GM23248 (cell line): ENCODE measurements at regions not wholly inside any gene's neighbourhood (a gene's known extent, or its start where the extent isn't known, plus 50 kb on each side); places are given as distances from the start of the nearest gene placed in this dataset.
A peak's percentile ranks its signal among the peaks of the same experiment; 100 is the strongest.
"Not testable (repeated sequence)": the region's sequence is repeated elsewhere in the genome, so short reads cannot be mapped to it uniquely, and the experiment has no call there.

Experiments
- DNase-seq: peaks from one replicate; pipeline ENCODE4 v3.0.0-alpha.2; 2015
- H2AFZ ChIP-seq: fragments of 200-600 bp; sonication (generic); 2 replicates; pipeline ENCODE4 v1.6.1; 2016; ENCODE audit warnings: antibody characterized with exemption
- H3F3A ChIP-seq: fragments of 200-600 bp; sonication (generic); 2 replicates; pipeline ENCODE4 v1.6.1; 2016; ENCODE audit warnings: mild to moderate bottlenecking, antibody characterized with exemption, mixed run types; ENCODE audit not compliant: insufficient read depth
- H3K27ac ChIP-seq: fragments of 200-600 bp; sonication (generic); 2 replicates; pipeline ENCODE4 v1.5.1; 2016; ENCODE audit warnings: mild to moderate bottlenecking
- H3K27me3 ChIP-seq: fragments of 200-600 bp; sonication (generic); replicated peaks from 2 replicates; pipeline ENCODE4 v1.6.1; 2016; ENCODE audit warnings: mild to moderate bottlenecking; ENCODE audit not compliant: insufficient read depth
- H3K36me3 ChIP-seq: fragments of 200-600 bp; sonication (generic); 2 replicates; pipeline ENCODE4 v1.6.1; 2016; ENCODE audit warnings: low read depth, mild to moderate bottlenecking
- H3K4me1 ChIP-seq: fragments of 200-600 bp; sonication (generic); 2 replicates; pipeline ENCODE4 v1.6.1; 2016; ENCODE audit warnings: mild to moderate bottlenecking; ENCODE audit not compliant: insufficient read depth
- H3K4me2 ChIP-seq: fragments of 200-600 bp; sonication (generic); one replicate; pipeline ENCODE4 v1.6.1; 2016; ENCODE audit warnings: mild to moderate bottlenecking; ENCODE audit not compliant: unreplicated experiment
- H3K4me3 ChIP-seq: fragments of 200-600 bp; sonication (generic); 2 replicates; pipeline ENCODE4 v1.5.1; 2016; ENCODE audit warnings: mild to moderate bottlenecking
- H3K79me2 ChIP-seq: fragments of 200-600 bp; sonication (generic); 2 replicates; pipeline ENCODE4 v1.6.1; 2016; ENCODE audit warnings: mild to moderate bottlenecking; ENCODE audit not compliant: insufficient read depth
- H3K9ac ChIP-seq: fragments of 200-600 bp; sonication (generic); 2 replicates; pipeline ENCODE4 v1.6.1; 2016; ENCODE audit warnings: mild to moderate bottlenecking
- H3K9me2 ChIP-seq: fragments of 200-600 bp; sonication (generic); 2 replicates; pipeline ENCODE4 v1.6.1; 2016; ENCODE audit warnings: mixed run types, mild to moderate bottlenecking, moderate library complexity; ENCODE audit not compliant: insufficient read depth
- H3K9me3 ChIP-seq: fragments of 200-600 bp; sonication (generic); one replicate; pipeline ENCODE4 v1.6.1; 2017; ENCODE audit warnings: low read depth
- H4K20me1 ChIP-seq: fragments of 200-600 bp; sonication (generic); 2 replicates; pipeline ENCODE4 v1.6.0; 2016; ENCODE audit not compliant: insufficient read depth
- EZH2 ChIP-seq: fragments of 200-600 bp; sonication (generic); IDR thresholded peaks from 2 replicates; pipeline ENCODE4 v1.6.1; 2018; ENCODE audit warnings: antibody characterized with exemption, mild to moderate bottlenecking; ENCODE audit not compliant: insufficient read depth, poor library complexity, severe bottlenecking
- EZH2phosphoT487 ChIP-seq: fragments of 200-600 bp; sonication (generic); IDR thresholded peaks from 2 replicates; pipeline ENCODE4 v1.6.1; 2018; ENCODE audit warnings: antibody characterized with exemption, moderate library complexity, mild to moderate bottlenecking, low read depth; ENCODE audit not compliant: insufficient read depth
- WGBS, 2 experiments: methylation state at CpG; one replicate each; pipeline ENCODE4 v1.1.6; 2015 to 2017; ENCODE audit warnings: low lambda C conversion rate in 2 of 2, low coverage in 1 of 2; ENCODE audit errors: missing lambda C conversion rate in 2 of 2; 5-methylcytosine and 5-hydroxymethylcytosine counted together
- in situ Hi-C: fragments of 300-500 bp; cut with MboI; formaldehyde crosslinking; loops from 2 replicates; pipeline ENCODE4 v1.15.0; 2020

GRCh38 chr12:90801776-90802175 lies 153.2 kb downstream of the CCER1 start:
- no peaks in the 10 kb centered on the region for H3K27me3 ChIP-seq
- no peaks in the 10 kb centered on the region for H4K20me1 ChIP-seq
- peak; percentile 72 for DNase-seq
- no peaks in the 10 kb centered on the region for H3K9me3 ChIP-seq
- no peaks in the 10 kb centered on the region for H3K79me2 ChIP-seq
- in situ Hi-C loops = no loop called here
- TF ChIP-seq EZH2 = no peak
- no peak for TF ChIP-seq EZH2phosphoT487
- no peak overlapping the region for H3K4me3 ChIP-seq
- no peak overlapping the region for H3K27ac ChIP-seq
- H3K9me2 ChIP-seq = no peaks in the 10 kb centered on the region
- 71 to 73% methylated on average over 4 of the region's 4 CpGs for WGBS, 2 experiments
- no peaks in the 10 kb centered on the region for H3F3A ChIP-seq
- H3K9ac ChIP-seq = no peak overlapping the region
- H3K36me3 ChIP-seq = no peaks in the 10 kb centered on the region
- H2AFZ ChIP-seq = no peak overlapping the region
- H3K4me1 ChIP-seq = no peaks in the 10 kb centered on the region
- no peak overlapping the region for H3K4me2 ChIP-seq

GRCh38 chr12:90794212-90794611 lies 160.8 kb downstream of the CCER1 start:
- WGBS, 2 experiments = 24 to 26% methylated on average over 2 of the region's 2 CpGs
- in situ Hi-C loops = no loop called here
- H3K4me3 ChIP-seq = no peak overlapping the region
- no peaks in the 10 kb centered on the region for H3K27me3 ChIP-seq
- no peak overlapping the region for H3K27ac ChIP-seq
- no peaks in the 10 kb centered on the region for H3K4me1 ChIP-seq
- H3K36me3 ChIP-seq = no peaks in the 10 kb centered on the region
- DNase-seq = no peak
- no peaks in the 10 kb centered on the region for H3K9me2 ChIP-seq
- no peaks in the 10 kb centered on the region for H4K20me1 ChIP-seq
- H3K79me2 ChIP-seq = no peaks in the 10 kb centered on the region
- no peak overlapping the region for H3K4me2 ChIP-seq
- no peak overlapping the region for H2AFZ ChIP-seq
- no peaks in the 10 kb centered on the region for H3K9me3 ChIP-seq
- no peak overlapping the region for H3K9ac ChIP-seq
- H3F3A ChIP-seq = no peaks in the 10 kb centered on the region
- TF ChIP-seq EZH2phosphoT487 (no peak), EZH2 (no peak)

DNA sequence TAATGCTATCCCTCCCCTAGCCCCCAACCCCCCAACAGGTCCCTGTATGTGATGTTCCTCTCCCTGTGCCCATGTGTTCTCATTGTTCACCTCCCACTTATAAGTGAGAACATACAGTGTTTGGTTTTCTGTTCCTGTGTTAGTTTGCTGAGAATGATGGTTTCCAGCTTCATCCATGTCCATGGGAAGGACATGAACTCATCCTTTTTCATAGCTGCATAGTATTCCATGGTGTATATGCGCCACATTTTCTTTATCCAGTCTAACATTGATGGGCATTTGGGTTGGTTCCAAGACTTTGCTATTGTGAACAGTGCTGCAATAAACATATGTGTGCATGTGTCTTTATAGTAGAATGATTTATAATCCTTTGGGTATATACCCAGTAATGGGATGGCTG lies 162.3 kb downstream of the CCER1 start:
- H3K4me2 ChIP-seq, H3F3A ChIP-seq, H3K9me2 ChIP-seq, H3K9me3 ChIP-seq, H3K27ac ChIP-seq, H2AFZ ChIP-seq, H3K9ac ChIP-seq, H3K27me3 ChIP-seq, DNase-seq, H3K79me2 ChIP-seq, in situ Hi-C loops, H3K36me3 ChIP-seq, H3K4me3 ChIP-seq, H3K4me1 ChIP-seq, H4K20me1 ChIP-seq: not testable (repeated sequence)
- 71 to 92% methylated on average over 1 of the region's 1 CpG for WGBS, 2 experiments

DNA sequence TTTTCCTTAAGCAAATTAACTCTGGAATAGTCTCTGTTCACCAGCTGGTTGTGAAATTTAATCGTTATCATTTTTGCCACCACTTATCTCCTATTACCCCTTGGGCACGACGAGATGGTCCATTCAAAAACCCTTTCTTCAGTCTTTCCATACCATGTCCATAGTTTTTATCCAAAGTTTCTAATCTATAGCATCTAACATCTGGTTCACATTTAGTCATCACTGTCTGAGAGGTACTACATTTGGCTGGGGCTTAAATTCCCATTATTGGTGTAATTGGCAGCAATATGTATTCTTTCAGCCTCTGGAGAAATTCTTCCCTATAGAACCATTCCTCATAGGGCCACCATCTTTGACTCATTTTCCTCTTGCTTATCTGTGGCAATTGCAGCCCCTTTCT lies 163.5 kb downstream of the CCER1 start:
- Histone ChIP-seq H3K36me3 (no peaks in the 10 kb centered on the region), H3K9me2 (no peaks in the 10 kb centered on the region), H3K9ac (no peak overlapping the region), H4K20me1 (no peaks in the 10 kb centered on the region), H3K79me2 (no peaks in the 10 kb centered on the region), H3K27ac (no peak overlapping the region), H3K9me3 (no peaks in the 10 kb centered on the region), H3K27me3 (no peaks in the 10 kb centered on the region), H3K4me3 (no peak overlapping the region), H3K4me1 (no peaks in the 10 kb centered on the region), H3F3A (no peaks in the 10 kb centered on the region), H3K4me2 (no peak overlapping the region), H2AFZ (no peak overlapping the region)
- in situ Hi-C loops = no loop called here
- DNase-seq = no peak
- 47 to 58% methylated on average over 3 of the region's 3 CpGs for WGBS, 2 experiments
- TF ChIP-seq EZH2phosphoT487 (no peak), EZH2 (no peak)

DNA sequence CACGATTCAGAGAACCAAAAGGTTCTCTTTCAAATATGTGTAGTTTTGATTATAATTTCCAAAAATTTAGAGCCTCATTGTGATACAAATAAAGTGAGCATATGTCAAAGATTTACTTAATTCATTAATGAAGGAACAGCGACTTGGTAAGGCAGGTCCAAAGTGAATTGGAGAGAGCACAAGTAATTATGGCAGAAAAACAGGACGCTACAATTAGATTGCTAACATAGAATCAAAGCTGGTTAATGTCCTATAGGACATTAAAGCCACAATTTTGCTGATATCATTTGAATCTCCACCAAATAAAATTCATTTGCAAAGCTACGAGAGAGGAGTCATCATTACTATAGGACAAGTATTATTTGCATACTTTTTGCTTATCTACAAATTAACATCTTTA lies 164.2 kb downstream of the CCER1 start:
- Histone ChIP-seq H3K9ac (no peak overlapping the region), H3K27ac (no peak overlapping the region), H3F3A (no peaks in the 10 kb centered on the region), H3K79me2 (no peaks in the 10 kb centered on the region), H3K9me3 (no peaks in the 10 kb centered on the region), H3K36me3 (no peaks in the 10 kb centered on the region), H3K4me2 (no peak overlapping the region), H3K4me1 (no peaks in the 10 kb centered on the region), H2AFZ (no peak overlapping the region), H3K9me2 (no peaks in the 10 kb centered on the region), H4K20me1 (no peaks in the 10 kb centered on the region), H3K4me3 (no peak overlapping the region), H3K27me3 (no peaks in the 10 kb centered on the region)
- in situ Hi-C loops = no loop called here
- TF ChIP-seq EZH2phosphoT487 (no peak), EZH2 (no peak)
- no peak for DNase-seq
- 53 to 56% methylated on average over 4 of the region's 4 CpGs for WGBS, 2 experiments
